ENCODE measurements at regions not wholly inside any gene's neighbourhood (a gene's known extent, or its start where the extent isn't known, plus 50 kb on each side); places are given as distances from the start of the nearest gene placed in this dataset.

DNA sequence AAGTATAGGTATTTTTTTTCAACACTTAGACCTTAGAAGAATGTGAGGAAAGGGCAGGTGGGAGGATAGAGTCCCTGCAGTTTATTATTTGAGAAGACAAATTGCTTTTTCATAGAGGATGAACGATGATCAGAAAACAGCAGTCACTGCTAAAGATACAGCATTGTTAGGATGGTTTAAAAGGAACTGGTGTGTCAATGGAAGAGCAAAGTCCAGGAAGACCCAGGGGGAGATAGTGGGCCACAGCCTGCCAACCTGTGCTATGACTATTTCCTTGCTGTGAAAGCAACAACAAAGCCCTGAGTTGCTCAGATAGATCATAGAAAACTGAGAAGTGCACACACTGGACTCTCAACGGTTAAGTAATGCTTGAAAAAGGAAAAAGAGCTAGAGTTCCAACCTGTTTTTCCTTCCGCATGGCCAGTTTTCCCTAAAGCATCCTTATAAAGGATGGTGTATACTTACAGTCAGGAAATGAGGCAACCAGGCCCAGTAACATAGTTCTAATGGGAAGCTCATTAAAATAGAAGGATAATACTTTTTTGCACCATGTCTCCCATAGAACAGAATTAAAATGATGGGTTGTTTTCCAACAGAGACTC, 153.8 kb downstream of the CEMIP2 start:
- DNase-seq (no peak), ATAC-seq (no peak)
- H3K4me1 ChIP-seq, result no peaks in the 10 kb centered on the region
- intact Hi-C loops (cut with DNase I), result no loop called here
- peaks cover 6% of the 10 kb centered on the region for H3K9me3 ChIP-seq
- H3K27me3 ChIP-seq (ENCODE audit: low read depth), result no peaks in the 10 kb centered on the region
- TF ChIP-seq, protein P1, sequence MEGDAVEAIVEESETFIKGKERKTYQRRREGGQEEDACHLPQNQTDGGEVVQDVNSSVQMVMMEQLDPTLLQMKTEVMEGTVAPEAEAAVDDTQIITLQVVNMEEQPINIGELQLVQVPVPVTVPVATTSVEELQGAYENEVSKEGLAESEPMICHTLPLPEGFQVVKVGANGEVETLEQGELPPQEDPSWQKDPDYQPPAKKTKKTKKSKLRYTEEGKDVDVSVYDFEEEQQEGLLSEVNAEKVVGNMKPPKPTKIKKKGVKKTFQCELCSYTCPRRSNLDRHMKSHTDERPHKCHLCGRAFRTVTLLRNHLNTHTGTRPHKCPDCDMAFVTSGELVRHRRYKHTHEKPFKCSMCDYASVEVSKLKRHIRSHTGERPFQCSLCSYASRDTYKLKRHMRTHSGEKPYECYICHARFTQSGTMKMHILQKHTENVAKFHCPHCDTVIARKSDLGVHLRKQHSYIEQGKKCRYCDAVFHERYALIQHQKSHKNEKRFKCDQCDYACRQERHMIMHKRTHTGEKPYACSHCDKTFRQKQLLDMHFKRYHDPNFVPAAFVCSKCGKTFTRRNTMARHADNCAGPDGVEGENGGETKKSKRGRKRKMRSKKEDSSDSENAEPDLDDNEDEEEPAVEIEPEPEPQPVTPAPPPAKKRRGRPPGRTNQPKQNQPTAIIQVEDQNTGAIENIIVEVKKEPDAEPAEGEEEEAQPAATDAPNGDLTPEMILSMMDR (IDR thresholded peaks at IDR 0.05), result no peak
- H3K4me3 ChIP-seq, result no peak overlapping the region
- no peak overlapping the region for H3K27ac ChIP-seq
- no peaks in the 10 kb centered on the region for H3K36me3 ChIP-seq

DNA sequence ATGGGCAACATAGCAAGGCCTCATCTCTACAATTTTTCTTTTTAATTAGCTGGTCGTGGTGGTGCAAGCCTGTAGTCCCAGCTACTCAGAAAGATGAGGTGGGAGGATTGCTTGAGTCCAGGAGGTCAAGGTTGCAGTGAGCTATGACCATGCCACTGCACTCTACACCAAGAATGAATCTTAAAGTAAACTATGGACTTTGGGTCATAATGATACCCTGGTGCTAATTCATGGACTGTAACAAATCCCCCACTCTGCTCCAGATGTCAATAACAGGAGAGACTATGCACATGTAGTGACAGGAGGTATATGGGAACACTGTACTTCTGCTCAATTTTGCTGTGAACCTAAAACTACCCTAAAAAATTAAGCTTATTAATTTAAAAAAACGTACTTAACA, 155.4 kb downstream of the CEMIP2 start:
- DNase-seq (no peak), ATAC-seq (no peak)
- Histone ChIP-seq H3K27me3 (ENCODE audit: low read depth) (no peaks in the 10 kb centered on the region), H3K4me1 (peaks cover 7% of the 10 kb centered on the region), H3K4me3 (no peak overlapping the region), H3K9me3 (peaks cover 6% of the 10 kb centered on the region), H3K27ac (no peak overlapping the region), H3K36me3 (no peaks in the 10 kb centered on the region)
- intact Hi-C loops (cut with DNase I), result no loop called here
- TF ChIP-seq, protein P1 (IDR thresholded peaks at IDR 0.05), result no peak

DNA sequence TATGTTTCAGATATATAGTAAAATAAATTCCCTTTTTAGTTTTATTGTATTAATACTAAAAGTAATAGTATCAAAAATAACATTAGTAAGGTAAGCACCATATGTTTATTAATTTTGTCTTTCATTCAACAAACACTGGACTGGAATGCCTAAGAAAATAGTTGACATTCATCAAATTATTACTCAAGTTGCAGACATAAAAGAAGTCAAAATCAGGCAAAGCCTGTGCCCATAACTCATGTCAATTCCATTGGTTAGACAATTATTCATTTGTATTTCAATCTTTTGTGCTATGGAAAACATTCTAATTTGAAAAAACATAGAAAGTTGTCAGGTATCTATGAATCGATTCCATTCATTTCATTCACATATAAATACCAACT, 158.9 kb downstream of the CEMIP2 start:
- intact Hi-C loops (cut with DNase I), result loop anchor here (10.0 kb wide), 1 partner anchor 155 kb away; the partner anchor contains the start of gene CEMIP2
- no peak for DNase-seq

DNA sequence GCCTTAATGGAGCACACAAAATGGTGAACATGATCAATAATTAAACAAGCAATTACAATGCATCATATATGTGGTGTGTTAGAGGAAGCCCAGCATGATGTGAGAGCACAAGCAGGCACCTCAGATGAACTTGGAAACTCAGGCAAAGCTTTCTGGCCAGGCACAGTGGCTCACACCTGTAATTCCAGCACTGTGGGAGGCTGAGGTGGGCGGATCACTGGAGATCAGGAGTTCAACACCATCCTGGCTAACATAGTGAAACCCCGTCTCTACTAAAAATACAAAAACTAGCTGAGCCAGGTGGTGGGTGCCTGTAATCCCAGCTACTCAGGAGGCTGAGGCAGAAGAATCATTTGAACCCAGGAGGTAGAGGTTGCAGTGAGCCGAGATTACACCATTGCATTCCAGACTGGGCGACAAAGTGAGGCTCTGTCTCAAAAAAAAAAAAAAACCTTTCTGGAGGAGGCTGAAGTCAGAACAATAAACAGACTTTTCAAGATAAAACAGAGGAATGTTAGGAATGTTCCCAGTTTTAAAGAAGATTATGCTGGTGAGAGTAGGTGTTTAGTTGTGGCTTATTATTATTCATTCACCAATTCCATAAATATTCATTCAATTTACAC, 159.4 kb downstream of the CEMIP2 start:
- no peak overlapping the region for H3K4me3 ChIP-seq

More for the DNA sequence above, 158.9 kb downstream of the CEMIP2 start:
- Histone ChIP-seq H3K36me3 (no peaks in the 10 kb centered on the region), H3K27me3 (ENCODE audit: low read depth) (no peaks in the 10 kb centered on the region), H3K27ac (no peak overlapping the region), H3K9me3 (peaks cover 6% of the 10 kb centered on the region), H3K4me3 (no peak overlapping the region), H3K4me1 (peaks cover 7% of the 10 kb centered on the region)
- no peak for ATAC-seq
- TF ChIP-seq, protein P1 (IDR thresholded peaks at IDR 0.05), result no peak

DNA sequence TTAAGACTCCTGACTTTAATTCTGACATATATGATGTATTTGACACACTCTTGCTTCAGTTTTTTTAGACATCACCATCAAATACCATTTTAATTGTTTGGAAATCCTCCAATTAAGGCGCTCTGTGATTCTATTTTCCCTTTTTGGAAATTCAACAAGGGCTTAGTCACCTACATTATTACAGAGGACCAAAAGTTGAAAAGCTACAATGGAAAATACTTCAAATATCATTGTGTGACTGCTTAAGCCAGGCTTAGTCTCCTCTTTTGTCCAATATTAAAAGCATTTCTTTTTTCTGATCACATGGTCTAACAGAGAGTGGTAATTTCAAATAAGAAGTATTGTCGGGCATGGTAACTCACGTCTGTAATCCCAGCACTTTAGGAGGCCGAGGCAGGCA, 160.3 kb downstream of the CEMIP2 start:
- H3K36me3 ChIP-seq, result no peaks in the 10 kb centered on the region
- peaks cover 7% of the 10 kb centered on the region for H3K4me1 ChIP-seq
- DNase-seq, result no peak
- H3K27me3 ChIP-seq (ENCODE audit: low read depth), result no peaks in the 10 kb centered on the region
- intact Hi-C loops (cut with DNase I), result loop anchor here (10.0 kb wide), 1 partner anchor 157 kb away; the partner anchor contains the start of gene CEMIP2
- no peak overlapping the region for H3K27ac ChIP-seq
- no peak for ATAC-seq
- H3K9me3 ChIP-seq, result peaks cover 6% of the 10 kb centered on the region
- TF ChIP-seq, protein P1 (IDR thresholded peaks at IDR 0.05), result no peak
- H3K4me3 ChIP-seq, result no peak overlapping the region

More for the DNA sequence above, 159.4 kb downstream of the CEMIP2 start:
- TF ChIP-seq, protein P1 (IDR thresholded peaks at IDR 0.05), result no peak
- ATAC-seq (peak in 1 of 2 donors; percentile 43), DNase-seq (no peak)
- intact Hi-C loops (cut with DNase I), result loop anchor here (10.0 kb wide), 1 partner anchor 156 kb away; the partner anchor contains the start of gene CEMIP2
- Histone ChIP-seq H3K4me1 (peaks cover 7% of the 10 kb centered on the region), H3K9me3 (peaks cover 6% of the 10 kb centered on the region), H3K27ac (no peak overlapping the region), H3K27me3 (ENCODE audit: low read depth) (no peaks in the 10 kb centered on the region), H3K36me3 (no peaks in the 10 kb centered on the region)
